ENCODE measurements at regions not wholly inside any gene's neighbourhood (a gene's known extent, or its start where the extent isn't known, plus 50 kb on each side); places are given as distances from the start of the nearest gene placed in this dataset.

- Mint-ChIP-seq H3K9me3 (no peaks in the 10 kb centered on the region), H3K27me3 (no peaks in the 10 kb centered on the region), H3K4me3 (no peak overlapping the region), H3K27ac (no peak overlapping the region), H3K4me1 (no peaks in the 10 kb centered on the region), H3K36me3 (ENCODE audit: low read depth) (no peaks in the 10 kb centered on the region)
- ChIA-PET POLR2A (no interaction called here), CTCF (no interaction called here)
- DNase-seq = no peak
Measured at GRCh38 chr13:34878329-34878728, 63.7 kb upstream of the NBEA start.

- no peaks in the 10 kb centered on the region for H3K4me1 Mint-ChIP-seq
- H3K27me3 Mint-ChIP-seq = no peaks in the 10 kb centered on the region
- no peak for DNase-seq
- no peak overlapping the region for H3K27ac Mint-ChIP-seq
- POLR2A ChIA-PET = no interaction called here
- H3K9me3 Mint-ChIP-seq = no peaks in the 10 kb centered on the region
- no peak overlapping the region for H3K4me3 Mint-ChIP-seq
- H3K36me3 Mint-ChIP-seq (ENCODE audit: low read depth) = no peaks in the 10 kb centered on the region
- CTCF ChIA-PET = no interaction called here
Measured at GRCh38 chr13:34879851-34880250, 62.2 kb upstream of the NBEA start.

GRCh38 chr13:34881494-34881893 lies 60.6 kb upstream of the NBEA start:
- H3K27ac Mint-ChIP-seq = no peak overlapping the region
- H3K4me1 Mint-ChIP-seq = no peaks in the 10 kb centered on the region
- DNase-seq = no peak
- ChIA-PET POLR2A (no interaction called here), CTCF (no interaction called here)
- H3K36me3 Mint-ChIP-seq (ENCODE audit: low read depth) = no peaks in the 10 kb centered on the region
- no peak overlapping the region for H3K4me3 Mint-ChIP-seq
- no peaks in the 10 kb centered on the region for H3K27me3 Mint-ChIP-seq
- H3K9me3 Mint-ChIP-seq = no peaks in the 10 kb centered on the region

- POLR2A ChIA-PET = no interaction called here
- CTCF ChIA-PET = no interaction called here
- Mint-ChIP-seq H3K9me3 (no peaks in the 10 kb centered on the region), H3K4me1 (no peaks in the 10 kb centered on the region), H3K36me3 (ENCODE audit: low read depth) (no peaks in the 10 kb centered on the region), H3K27ac (no peak overlapping the region), H3K4me3 (no peak overlapping the region), H3K27me3 (no peaks in the 10 kb centered on the region)
- DNase-seq = no peak
Measured at GRCh38 chr13:34883396-34883795, 58.7 kb upstream of the NBEA start.

- no peak for DNase-seq
- H3K27me3 Mint-ChIP-seq = no peaks in the 10 kb centered on the region
- H3K27ac Mint-ChIP-seq = no peak overlapping the region
- no peaks in the 10 kb centered on the region for H3K9me3 Mint-ChIP-seq
- H3K4me3 Mint-ChIP-seq = no peak overlapping the region
- POLR2A ChIA-PET = no interaction called here
- CTCF ChIA-PET = no interaction called here
- H3K36me3 Mint-ChIP-seq (ENCODE audit: low read depth) = no peaks in the 10 kb centered on the region
- H3K4me1 Mint-ChIP-seq = no peaks in the 10 kb centered on the region
Measured at GRCh38 chr13:34884366-34884765, 57.7 kb upstream of the NBEA start.

- Mint-ChIP-seq H3K4me3 (no peak overlapping the region), H3K4me1 (no peaks in the 10 kb centered on the region), H3K27me3 (no peaks in the 10 kb centered on the region), H3K36me3 (ENCODE audit: low read depth) (no peaks in the 10 kb centered on the region), H3K27ac (no peak overlapping the region), H3K9me3 (no peaks in the 10 kb centered on the region)
- ChIA-PET POLR2A (no interaction called here), CTCF (interaction anchor here (0.7 to 1.8 kb wide), 2 partner anchors 10 to 1200 kb away, joined by 3 to 5 read pairs; no protein-coding TSS in a partner anchor)
- DNase-seq = no peak
Measured at GRCh38 chr13:34886121-34886875, 55.8 kb upstream of the NBEA start.

GRCh38 chr13:34886987-34887386 lies 55.1 kb upstream of the NBEA start:
- Mint-ChIP-seq H3K9me3 (no peaks in the 10 kb centered on the region), H3K27ac (no peak overlapping the region)

More at GRCh38 chr13:34886987-34887386, 55.1 kb upstream of the NBEA start:
- CTCF ChIA-PET = interaction anchor here (0.7 to 1.8 kb wide), 2 partner anchors 9 to 1200 kb away, joined by 3 to 5 read pairs; no protein-coding TSS in a partner anchor
- H3K4me1 Mint-ChIP-seq = no peaks in the 10 kb centered on the region
- DNase-seq = no peak
- H3K36me3 Mint-ChIP-seq (ENCODE audit: low read depth) = no peaks in the 10 kb centered on the region
- H3K4me3 Mint-ChIP-seq = no peak overlapping the region
- POLR2A ChIA-PET = no interaction called here
- no peaks in the 10 kb centered on the region for H3K27me3 Mint-ChIP-seq
